GM23248 (cell line): ENCODE measurements at regions not wholly inside any gene's neighbourhood (a gene's known extent, or its start where the extent isn't known, plus 50 kb on each side); places are given as distances from the start of the nearest gene placed in this dataset.

Experiments used
- EZH2 ChIP-seq: fragments of 200-600 bp; sonication (generic); IDR thresholded peaks from 2 replicates; pipeline ENCODE4 v1.6.1; 2018; ENCODE audit warnings: antibody characterized with exemption, mild to moderate bottlenecking; ENCODE audit not compliant: insufficient read depth, poor library complexity, severe bottlenecking
- EZH2phosphoT487 ChIP-seq: fragments of 200-600 bp; sonication (generic); IDR thresholded peaks from 2 replicates; pipeline ENCODE4 v1.6.1; 2018; ENCODE audit warnings: antibody characterized with exemption, moderate library complexity, mild to moderate bottlenecking, low read depth; ENCODE audit not compliant: insufficient read depth

GRCh38 chr9:105026451-105026850, 98.5 kb upstream of the ABCA1 start:
- no peak for TF ChIP-seq EZH2
- TF ChIP-seq EZH2phosphoT487: no peak
